K562 (cell line): ENCODE measurements at regions not wholly inside any gene's neighbourhood (a gene's known extent, or its start where the extent isn't known, plus 50 kb on each side); places are given as distances from the start of the nearest gene placed in this dataset.

ENCODE experiments used
- ATAC-seq: fragments of 200-7000 bp; cut with Tn5 transposase; 3 replicates; pipeline ENCODE4 v1.9.1; 2020; ENCODE audit warnings: moderate library complexity
- BruUV-seq: library from RNA; stranded (reverse); fragments of 400-500 nt; replicated peaks from 2 replicates; lab custom pipeline; 2021; lab: Mats Ljungman, UMichigan
- CTCF ChIA-PET: fragments of 300-600 bp; formaldehyde crosslinking; extraction: SDS; loops from one replicate; lab custom pipeline; 2021; ENCODE audit warnings: low intra/inter-chr PET ratio; lab: Yijun Ruan, JAX
- POLR2A ChIA-PET: fragments of 300-600, 350-650 bp; sonication (Branson Sonifier 250); formaldehyde crosslinking; extraction: SDS; loops from one replicate; lab custom pipeline; 2021; ENCODE audit warnings: antibody characterized with exemption, inconsistent platforms; lab: Yijun Ruan, JAX
- DNase-seq, 4 experiments: peaks; one replicate each; pipeline versions ENCODE4 v3.0.0 to v3.0.0-alpha.2; 2011 to 2018; ENCODE audit warnings: low spot score in 3 of 4, mixed read lengths in 3 of 4; ENCODE audit errors: extremely low read depth in 1 of 4
- FAIRE-seq: peaks from 2 replicates; lab custom pipeline; 2011; peaks lifted over from hg19 to GRCh38; lab: Jason Lieb, UNC
- H2AFZ ChIP-seq: 2 replicates; pipeline ENCODE4 v1.6.0; 2011; ENCODE audit warnings: low read depth, low read length, control low read depth, inconsistent platforms
- H3K27ac ChIP-seq: fragments of 200-600 bp; 3 replicates; pipeline ENCODE4 v1.8.0; 2011; ENCODE audit warnings: low read depth, mild to moderate bottlenecking, control low read depth, inconsistent platforms, low read length, moderate library complexity, mixed read lengths; ENCODE audit errors: extremely low read depth
- H3K27me3 ChIP-seq, 2 experiments: fragments of 300-600 bp in 1 of 2; 2 replicates in 1 of 2; 3 replicates in 1 of 2; pipeline versions ENCODE4 v1.6.0 to v1.8.0; 2011; ENCODE audit warnings: inconsistent platforms in 2 of 2, low read length in 2 of 2, mild to moderate bottlenecking in 1 of 2, mixed read lengths in 1 of 2, moderate library complexity in 1 of 2; ENCODE audit not compliant: control insufficient read depth in 2 of 2, insufficient read depth in 2 of 2
- H3K36me3 ChIP-seq: fragments of 300-600 bp; 3 replicates; pipeline ENCODE4 v1.8.0; 2011; ENCODE audit warnings: mild to moderate bottlenecking, low read length, inconsistent platforms; ENCODE audit not compliant: control insufficient read depth, insufficient read depth
- H3K4me1 ChIP-seq, 2 experiments: fragments of 200-600 bp in 1 of 2; replicated peaks in 1 of 2; 2 replicates in 1 of 2; 3 replicates in 1 of 2; pipeline versions ENCODE4 v1.5.1 to v1.8.0; 2011; ENCODE audit warnings: inconsistent platforms in 2 of 2, low read length in 2 of 2, mild to moderate bottlenecking in 1 of 2, mixed read lengths in 1 of 2, moderate library complexity in 1 of 2; ENCODE audit not compliant: control insufficient read depth in 2 of 2, insufficient read depth in 2 of 2
- H3K4me2 ChIP-seq: 2 replicates; pipeline ENCODE4 v1.6.1; 2011; ENCODE audit warnings: low read length, control low read depth, inconsistent platforms, mixed read lengths; ENCODE audit not compliant: insufficient read depth
- H3K4me3 ChIP-seq: fragments of 200-600 bp; sonication (generic), shearing (Covaris generic); 2 replicates; pipeline ENCODE4 v1.5.1; 2016; ENCODE audit warnings: control low read depth, inconsistent platforms
- H3K79me2 ChIP-seq: fragments of 200-600 bp; 3 replicates; pipeline ENCODE4 v1.8.0; 2011; ENCODE audit warnings: low read length, inconsistent platforms; ENCODE audit not compliant: control insufficient read depth, insufficient read depth
- H3K9ac ChIP-seq, 2 experiments: 2 replicates each; pipeline versions ENCODE4 v1.6.0 to v1.6.1; 2011; ENCODE audit warnings: low read depth in 2 of 2, low read length in 2 of 2, control low read depth in 1 of 2, inconsistent platforms in 1 of 2, mild to moderate bottlenecking in 1 of 2, mixed read lengths in 1 of 2; ENCODE audit not compliant: insufficient read depth in 1 of 2
- H3K9me1 ChIP-seq: one replicate; pipeline ENCODE4 v1.6.0; 2011; ENCODE audit warnings: inconsistent platforms, mild to moderate bottlenecking, low read length, moderate library complexity; ENCODE audit not compliant: control insufficient read depth, insufficient read depth
- H3K9me3 ChIP-seq: replicated peaks from 2 replicates; pipeline ENCODE4 v1.5.1; 2011; ENCODE audit warnings: low read depth, low read length, inconsistent platforms; ENCODE audit not compliant: control insufficient read depth, insufficient read depth
- H4K20me1 ChIP-seq: replicated peaks from 2 replicates; pipeline ENCODE4 v1.6.1; 2011; ENCODE audit warnings: low read length, inconsistent platforms, mixed read lengths; ENCODE audit not compliant: control insufficient read depth, insufficient read depth
- ASH1L ChIP-seq: fragments of 450-650 bp; IDR thresholded peaks from 2 replicates; pipeline ENCODE4 v1.6.1; 2018; ENCODE audit warnings: borderline replicate concordance, mild to moderate bottlenecking, low read depth; ENCODE audit not compliant: partially characterized antibody
- C11orf30 ChIP-seq: fragments of 450-650 bp; IDR thresholded peaks from 2 replicates; pipeline ENCODE4 v1.6.1; 2016; ENCODE audit warnings: low read depth, mild to moderate bottlenecking
- EP300 ChIP-seq: IDR thresholded peaks from 2 replicates; pipeline ENCODE4 v1.6.1; 2012; ENCODE audit warnings: low read length, improper control_type of control experiment
- HDAC1 ChIP-seq, 2 experiments: fragments of 450-650 bp; IDR thresholded peaks; 2 replicates each; pipeline ENCODE4 v1.6.1; 2016 to 2017; ENCODE audit warnings: inconsistent platforms in 1 of 2, mild to moderate bottlenecking in 1 of 2, moderate library complexity in 1 of 2
- MBD2 ChIP-seq: sonication (generic); IDR thresholded peaks from 2 replicates; pipeline ENCODE4 v1.6.1; 2016; ENCODE audit warnings: low read depth, borderline replicate concordance
- WGBS: fragments of 100-300 bp; shearing (Covaris generic); methylation state at CpG from one replicate; pipeline ENCODE4 v1.1.6; 2016; ENCODE audit warnings: low coverage, mixed read lengths; ENCODE audit not compliant: insufficient coverage; ENCODE audit errors: missing lambda C conversion rate; 5-methylcytosine and 5-hydroxymethylcytosine counted together
- in situ Hi-C: fragments of 300-500 bp; cut with MboI; formaldehyde crosslinking; loops from 4 replicates; pipeline ENCODE4 v1.15.0; 2018; ENCODE audit warnings: inconsistent platforms, mixed read lengths
- intact Hi-C: fragments of 100-400 bp; cut with micrococcal nuclease; formaldehyde crosslinking; loops from 2 replicates; pipeline ENCODE4 v1.14.2; 2022
- TF ChIP-seq, protein P1 (sequence below): sonication (generic); formaldehyde crosslinking; IDR thresholded peaks from 2 replicates; pipeline ENCODE4 v1.8.1; 2023; ENCODE audit warnings: mild to moderate bottlenecking, missing genetic modification reagents
- TF ChIP-seq, protein P2 (sequence below): fragments of 250-450 bp; sonication (Bioruptor Pico); IDR thresholded peaks from 2 replicates; pipeline ENCODE4 v1.5.0; 2021; ENCODE audit warnings: mild to moderate bottlenecking, moderate library complexity
- TF ChIP-seq, protein P3 (sequence below): fragments of 450-650 bp; IDR thresholded peaks from 2 replicates; pipeline ENCODE4 v1.6.1; 2016; ENCODE audit warnings: mild to moderate bottlenecking

GRCh38 chr13:65985612-65986011 is 1244.5 kb downstream of the PCDH9 start:
- ATAC-seq (no peak), FAIRE-seq (no peak), DNase-seq (peak in 1 of 4 experiments; percentile 19)
- Histone ChIP-seq H3K27ac (no peak overlapping the region), H4K20me1 (no peaks in the 10 kb centered on the region), H3K36me3 (no peaks in the 10 kb centered on the region), H3K4me1 (no peaks in the 10 kb centered on the region), H3K79me2 (no peaks in the 10 kb centered on the region), H3K9me3 (no peaks in the 10 kb centered on the region), H2AFZ (no peak overlapping the region), H3K9me1 (no peaks in the 10 kb centered on the region), H3K9ac (no peak overlapping the region), H3K4me3 (no peak overlapping the region), H3K27me3 (no peaks in the 10 kb centered on the region), H3K4me2 (no peak overlapping the region)
- no peak for TF ChIP-seq MBD2
- TF ChIP-seq, protein P1, sequence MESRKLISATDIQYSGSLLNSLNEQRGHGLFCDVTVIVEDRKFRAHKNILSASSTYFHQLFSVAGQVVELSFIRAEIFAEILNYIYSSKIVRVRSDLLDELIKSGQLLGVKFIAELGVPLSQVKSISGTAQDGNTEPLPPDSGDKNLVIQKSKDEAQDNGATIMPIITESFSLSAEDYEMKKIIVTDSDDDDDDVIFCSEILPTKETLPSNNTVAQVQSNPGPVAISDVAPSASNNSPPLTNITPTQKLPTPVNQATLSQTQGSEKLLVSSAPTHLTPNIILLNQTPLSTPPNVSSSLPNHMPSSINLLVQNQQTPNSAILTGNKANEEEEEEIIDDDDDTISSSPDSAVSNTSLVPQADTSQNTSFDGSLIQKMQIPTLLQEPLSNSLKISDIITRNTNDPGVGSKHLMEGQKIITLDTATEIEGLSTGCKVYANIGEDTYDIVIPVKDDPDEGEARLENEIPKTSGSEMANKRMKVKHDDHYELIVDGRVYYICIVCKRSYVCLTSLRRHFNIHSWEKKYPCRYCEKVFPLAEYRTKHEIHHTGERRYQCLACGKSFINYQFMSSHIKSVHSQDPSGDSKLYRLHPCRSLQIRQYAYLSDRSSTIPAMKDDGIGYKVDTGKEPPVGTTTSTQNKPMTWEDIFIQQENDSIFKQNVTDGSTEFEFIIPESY (CRISPR knock-in tag), result peak; percentile 58
- POLR2A ChIA-PET, result no interaction called here
- 31% methylated on average over 5 of the region's 10 CpGs for WGBS
- CTCF ChIA-PET, result no interaction called here
- BruUV-seq, result no TSS peak
- intact Hi-C loops, result no loop called here
- in situ Hi-C loops, result no loop called here

DNA sequence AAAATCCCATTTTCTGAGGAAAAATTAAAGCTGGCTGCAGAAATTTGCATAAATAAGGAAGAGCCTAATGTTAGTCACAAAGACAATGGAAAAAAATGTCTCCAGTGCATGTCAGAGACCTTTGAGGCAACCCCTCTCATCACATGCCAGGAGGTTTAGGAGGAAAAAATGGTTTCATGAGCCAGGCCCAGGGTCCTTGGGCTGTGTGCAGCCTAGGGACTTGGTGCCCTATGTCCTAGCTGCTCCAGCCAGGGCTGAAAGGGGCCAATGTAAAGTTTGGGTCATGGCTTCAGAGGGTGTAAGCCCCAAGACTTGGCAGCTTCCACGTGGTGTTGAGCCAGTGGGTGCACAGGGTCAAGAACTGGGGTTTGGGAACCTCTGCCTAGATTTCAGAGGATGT is 1252.6 kb downstream of the PCDH9 start:
- no peaks in the 10 kb centered on the region for H3K9me1 ChIP-seq
- CTCF ChIA-PET, result no interaction called here
- no peak overlapping the region for H3K27ac ChIP-seq
- intact Hi-C loops, result no loop called here
- no peak overlapping the region for H3K4me2 ChIP-seq
- no peak for ATAC-seq
- POLR2A ChIA-PET, result no interaction called here
- no CpG with 5 or more reads among the region's 1 CpG for WGBS
- BruUV-seq, result no TSS peak
- no peak for DNase-seq
- H3K4me1 ChIP-seq, result no peaks in the 10 kb centered on the region
- no peak overlapping the region for H3K4me3 ChIP-seq
- no peak for FAIRE-seq
- H3K9me3 ChIP-seq, result no peaks in the 10 kb centered on the region; the same call in 1 of the 2 replicates
- H3K27me3 ChIP-seq, result no peaks in the 10 kb centered on the region
- no peaks in the 10 kb centered on the region for H4K20me1 ChIP-seq
- H2AFZ ChIP-seq, result no peak overlapping the region
- no peaks in the 10 kb centered on the region for H3K79me2 ChIP-seq
- H3K9ac ChIP-seq, result no peak overlapping the region
- H3K36me3 ChIP-seq, result no peaks in the 10 kb centered on the region
- in situ Hi-C loops, result no loop called here
- no peak for TF ChIP-seq EP300
- TF ChIP-seq, protein P2, sequence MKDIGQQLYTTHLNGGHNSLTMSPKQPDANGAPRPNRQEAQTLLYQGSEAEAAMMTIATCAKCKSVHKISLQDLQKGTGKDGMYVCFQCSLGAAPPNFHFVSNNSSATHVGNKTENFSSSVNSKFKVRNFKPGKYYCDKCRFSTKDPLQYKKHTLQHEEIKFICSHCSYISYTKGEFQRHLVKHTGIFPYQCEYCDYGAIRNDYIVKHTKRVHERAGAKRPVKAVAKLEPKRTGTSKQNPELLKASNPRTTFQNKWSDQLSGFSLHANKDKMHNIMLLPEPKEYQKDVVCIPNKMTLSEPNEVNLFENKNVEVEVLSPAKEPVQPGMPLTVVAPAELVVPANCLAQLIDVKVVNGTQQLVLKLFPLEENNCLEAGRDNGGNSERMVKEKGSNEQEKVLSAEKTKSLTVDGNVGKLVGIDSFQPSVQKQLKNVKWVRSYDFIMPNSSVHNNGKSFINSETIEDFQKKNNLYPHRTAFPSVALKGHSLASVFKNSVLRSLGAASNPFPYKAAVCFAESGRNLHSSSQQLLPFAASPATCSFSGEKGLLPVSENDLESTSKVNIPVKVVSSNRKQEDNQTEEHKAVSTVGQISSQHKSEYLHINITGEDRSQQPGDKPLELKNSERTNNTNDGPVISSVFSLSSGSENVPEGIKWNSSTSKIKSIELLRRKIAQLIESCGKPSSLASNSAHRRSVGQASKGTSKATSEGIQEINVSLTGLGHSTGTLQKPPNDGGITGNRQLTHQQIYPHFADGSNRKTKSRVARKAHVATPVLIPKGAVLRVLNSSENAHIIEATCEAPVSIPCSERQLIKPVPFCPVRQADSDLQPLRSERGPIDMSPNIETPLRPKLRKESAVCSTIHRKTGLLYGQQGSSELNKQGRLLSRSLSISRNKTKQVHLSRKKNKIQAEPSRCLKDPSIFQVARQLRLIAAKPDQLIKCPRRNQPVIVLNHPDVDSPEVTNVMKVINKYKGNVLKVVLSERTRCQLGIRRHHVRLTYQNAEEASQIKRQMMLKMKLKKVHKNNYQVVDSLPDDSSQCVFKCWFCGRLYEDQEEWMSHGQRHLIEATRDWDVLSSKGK, result no peak
- TF ChIP-seq, protein P3, sequence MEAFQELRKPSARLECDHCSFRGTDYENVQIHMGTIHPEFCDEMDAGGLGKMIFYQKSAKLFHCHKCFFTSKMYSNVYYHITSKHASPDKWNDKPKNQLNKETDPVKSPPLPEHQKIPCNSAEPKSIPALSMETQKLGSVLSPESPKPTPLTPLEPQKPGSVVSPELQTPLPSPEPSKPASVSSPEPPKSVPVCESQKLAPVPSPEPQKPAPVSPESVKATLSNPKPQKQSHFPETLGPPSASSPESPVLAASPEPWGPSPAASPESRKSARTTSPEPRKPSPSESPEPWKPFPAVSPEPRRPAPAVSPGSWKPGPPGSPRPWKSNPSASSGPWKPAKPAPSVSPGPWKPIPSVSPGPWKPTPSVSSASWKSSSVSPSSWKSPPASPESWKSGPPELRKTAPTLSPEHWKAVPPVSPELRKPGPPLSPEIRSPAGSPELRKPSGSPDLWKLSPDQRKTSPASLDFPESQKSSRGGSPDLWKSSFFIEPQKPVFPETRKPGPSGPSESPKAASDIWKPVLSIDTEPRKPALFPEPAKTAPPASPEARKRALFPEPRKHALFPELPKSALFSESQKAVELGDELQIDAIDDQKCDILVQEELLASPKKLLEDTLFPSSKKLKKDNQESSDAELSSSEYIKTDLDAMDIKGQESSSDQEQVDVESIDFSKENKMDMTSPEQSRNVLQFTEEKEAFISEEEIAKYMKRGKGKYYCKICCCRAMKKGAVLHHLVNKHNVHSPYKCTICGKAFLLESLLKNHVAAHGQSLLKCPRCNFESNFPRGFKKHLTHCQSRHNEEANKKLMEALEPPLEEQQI, result no peak
- no peak for TF ChIP-seq C11orf30
- TF ChIP-seq HDAC1 (IDR thresholded peaks at IDR 0.05), result no peak
- TF ChIP-seq ASH1L, result no peak
